OCI-LY7 (cell line): ENCODE measurements at regions not wholly inside any gene's neighbourhood (a gene's known extent, or its start where the extent isn't known, plus 50 kb on each side); places are given as distances from the start of the nearest gene placed in this dataset.

Experiments
- EZH2phosphoT487 ChIP-seq: fragments of 200-600 bp; sonication (generic); IDR thresholded peaks from 2 replicates; pipeline ENCODE4 v1.6.1; 2018; ENCODE audit warnings: low read depth, borderline replicate concordance, mild to moderate bottlenecking, mixed run types, antibody characterized with exemption, low read length, moderate library complexity, mixed read lengths
- TF ChIP-seq, protein P1 (sequence below): fragments of 200-600 bp; sonication (generic); conservative IDR thresholded peaks from 2 replicates; pipeline ENCODE4 v1.5.1; 2014; ENCODE audit warnings: mild to moderate bottlenecking, antibody characterized with exemption, low read length, moderate library complexity, mixed read lengths

DNA sequence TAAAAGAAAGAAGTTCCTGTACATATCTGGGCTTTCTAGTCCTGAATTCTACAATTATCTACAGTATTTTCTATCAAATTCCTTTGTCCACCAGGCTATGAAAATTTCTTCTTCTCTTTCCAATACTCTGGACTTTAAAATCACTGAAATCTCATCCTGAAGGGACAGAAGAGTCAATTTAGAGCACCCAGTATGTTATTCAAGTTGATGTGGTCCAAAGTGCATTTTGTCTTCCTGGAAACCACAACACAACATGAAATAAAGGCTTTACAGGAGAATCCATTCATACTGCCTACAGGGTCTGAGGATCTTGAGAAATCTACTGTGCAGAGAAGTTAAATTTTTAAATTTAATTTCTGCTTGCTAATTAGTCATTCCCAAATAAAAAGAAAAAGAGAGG is 94.9 kb upstream of the ADGRF1 start:
- TF ChIP-seq, protein P1, sequence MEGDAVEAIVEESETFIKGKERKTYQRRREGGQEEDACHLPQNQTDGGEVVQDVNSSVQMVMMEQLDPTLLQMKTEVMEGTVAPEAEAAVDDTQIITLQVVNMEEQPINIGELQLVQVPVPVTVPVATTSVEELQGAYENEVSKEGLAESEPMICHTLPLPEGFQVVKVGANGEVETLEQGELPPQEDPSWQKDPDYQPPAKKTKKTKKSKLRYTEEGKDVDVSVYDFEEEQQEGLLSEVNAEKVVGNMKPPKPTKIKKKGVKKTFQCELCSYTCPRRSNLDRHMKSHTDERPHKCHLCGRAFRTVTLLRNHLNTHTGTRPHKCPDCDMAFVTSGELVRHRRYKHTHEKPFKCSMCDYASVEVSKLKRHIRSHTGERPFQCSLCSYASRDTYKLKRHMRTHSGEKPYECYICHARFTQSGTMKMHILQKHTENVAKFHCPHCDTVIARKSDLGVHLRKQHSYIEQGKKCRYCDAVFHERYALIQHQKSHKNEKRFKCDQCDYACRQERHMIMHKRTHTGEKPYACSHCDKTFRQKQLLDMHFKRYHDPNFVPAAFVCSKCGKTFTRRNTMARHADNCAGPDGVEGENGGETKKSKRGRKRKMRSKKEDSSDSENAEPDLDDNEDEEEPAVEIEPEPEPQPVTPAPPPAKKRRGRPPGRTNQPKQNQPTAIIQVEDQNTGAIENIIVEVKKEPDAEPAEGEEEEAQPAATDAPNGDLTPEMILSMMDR = no peak
- no peak for TF ChIP-seq EZH2phosphoT487
